ENCODE measurements at regions not wholly inside any gene's neighbourhood (a gene's known extent, or its start where the extent isn't known, plus 50 kb on each side); places are given as distances from the start of the nearest gene placed in this dataset.

DNA sequence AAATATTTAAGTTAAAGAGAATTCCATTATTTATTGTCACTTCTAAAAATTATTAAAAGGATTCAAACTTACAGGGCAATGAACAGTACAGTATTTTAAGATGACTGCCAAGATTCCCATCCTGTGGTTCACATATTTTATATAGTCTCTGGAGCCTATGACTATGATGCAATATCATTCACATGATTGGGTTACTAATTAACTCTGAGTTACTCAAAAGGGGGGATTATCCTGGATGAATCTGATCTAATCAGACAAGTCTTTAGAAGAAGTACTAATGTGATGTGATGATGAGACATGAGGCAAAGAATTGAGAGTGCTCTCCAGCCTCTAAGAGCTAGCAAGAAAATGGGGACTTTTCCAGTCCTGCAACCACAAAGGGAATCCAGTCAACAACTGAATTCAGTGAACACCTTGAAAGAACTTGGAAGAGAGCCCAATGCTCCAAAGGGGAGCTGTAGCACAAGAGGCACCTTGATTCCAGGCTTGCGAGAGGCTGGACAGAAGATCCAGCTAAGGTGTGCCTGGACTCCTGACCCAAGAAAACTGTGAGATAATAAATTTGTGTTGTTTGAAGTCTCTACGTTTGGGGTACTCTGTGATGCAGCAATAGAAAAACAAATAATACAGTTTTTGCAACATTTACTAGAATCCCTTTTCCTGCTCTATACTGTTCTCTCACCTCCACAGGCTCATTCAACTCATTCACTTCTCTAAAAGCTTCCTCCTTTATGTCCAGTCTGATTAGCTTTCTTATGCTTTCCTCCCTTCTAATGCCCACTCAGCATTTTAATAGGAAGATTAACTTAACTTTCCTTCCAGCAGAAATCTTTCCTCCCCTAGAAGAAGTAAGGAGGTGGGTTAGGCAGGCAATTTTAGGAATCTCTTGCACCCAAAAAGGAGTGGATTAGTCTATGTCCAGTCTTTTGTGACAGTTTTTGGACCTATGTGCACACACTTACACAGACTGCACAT is 133.8 kb upstream of the LCORL start:
- DNase-seq (ENCODE audit: extremely low read depth, low read depth): no peak
- TF ChIP-seq, protein P1, sequence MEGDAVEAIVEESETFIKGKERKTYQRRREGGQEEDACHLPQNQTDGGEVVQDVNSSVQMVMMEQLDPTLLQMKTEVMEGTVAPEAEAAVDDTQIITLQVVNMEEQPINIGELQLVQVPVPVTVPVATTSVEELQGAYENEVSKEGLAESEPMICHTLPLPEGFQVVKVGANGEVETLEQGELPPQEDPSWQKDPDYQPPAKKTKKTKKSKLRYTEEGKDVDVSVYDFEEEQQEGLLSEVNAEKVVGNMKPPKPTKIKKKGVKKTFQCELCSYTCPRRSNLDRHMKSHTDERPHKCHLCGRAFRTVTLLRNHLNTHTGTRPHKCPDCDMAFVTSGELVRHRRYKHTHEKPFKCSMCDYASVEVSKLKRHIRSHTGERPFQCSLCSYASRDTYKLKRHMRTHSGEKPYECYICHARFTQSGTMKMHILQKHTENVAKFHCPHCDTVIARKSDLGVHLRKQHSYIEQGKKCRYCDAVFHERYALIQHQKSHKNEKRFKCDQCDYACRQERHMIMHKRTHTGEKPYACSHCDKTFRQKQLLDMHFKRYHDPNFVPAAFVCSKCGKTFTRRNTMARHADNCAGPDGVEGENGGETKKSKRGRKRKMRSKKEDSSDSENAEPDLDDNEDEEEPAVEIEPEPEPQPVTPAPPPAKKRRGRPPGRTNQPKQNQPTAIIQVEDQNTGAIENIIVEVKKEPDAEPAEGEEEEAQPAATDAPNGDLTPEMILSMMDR (IDR thresholded peaks at IDR 0.05; ENCODE audit: low read depth, low read length): no peak

DNA sequence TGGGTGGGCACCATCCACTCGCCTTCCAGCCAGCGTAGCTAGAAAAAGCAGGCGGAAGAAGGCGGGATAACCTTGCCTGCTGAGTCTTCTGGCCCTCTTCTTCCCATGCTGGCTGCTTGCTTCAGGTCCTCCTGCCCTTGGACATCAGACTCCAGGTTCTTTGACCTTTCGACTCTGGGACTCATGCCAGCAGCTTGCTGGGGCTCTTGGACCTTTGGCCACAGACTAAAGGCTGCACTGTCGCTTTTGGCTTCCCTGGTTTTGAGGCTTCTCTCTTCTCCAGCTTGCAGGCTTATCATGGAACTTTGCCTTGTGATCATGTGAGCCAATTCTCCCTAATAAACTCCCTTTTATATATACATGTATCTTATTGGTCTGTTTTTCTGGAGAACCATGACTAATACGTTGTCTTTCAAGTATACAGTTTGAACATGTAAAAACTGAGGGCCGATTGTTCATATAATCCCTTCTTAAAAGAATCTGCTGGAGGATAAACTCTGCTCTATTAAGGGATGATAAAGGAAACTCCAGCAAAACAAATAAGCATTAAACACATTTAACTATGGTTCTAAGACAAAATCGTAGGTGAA is 116.6 kb upstream of the LCORL start:
- DNase-seq (ENCODE audit: extremely low read depth, low read depth): no peak

DNA sequence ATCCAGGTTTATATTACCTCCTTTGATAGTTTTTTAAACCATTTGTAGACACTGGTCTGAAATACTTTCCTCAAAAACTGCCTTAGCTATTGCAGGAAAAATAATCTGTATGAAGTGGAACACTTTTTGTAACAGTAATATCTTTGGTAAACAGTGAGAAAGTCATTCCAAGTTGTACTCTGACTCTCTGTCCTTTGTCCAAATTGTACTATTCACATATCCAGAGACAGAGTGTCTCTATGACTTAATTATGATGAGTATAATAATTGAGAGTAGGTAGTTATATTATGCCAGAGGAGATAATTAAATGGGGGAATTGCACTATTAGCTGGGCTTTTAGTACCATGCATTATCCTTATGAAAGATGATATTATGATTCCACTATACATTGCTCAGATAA is 112.6 kb upstream of the LCORL start:
- DNase-seq (ENCODE audit: extremely low read depth, low read depth): no peak
- TF ChIP-seq, protein P1 (IDR thresholded peaks at IDR 0.05; ENCODE audit: low read depth, low read length): no peak

More for the DNA sequence above, 116.6 kb upstream of the LCORL start:
- TF ChIP-seq, protein P1 (IDR thresholded peaks at IDR 0.05; ENCODE audit: low read depth, low read length): no peak

DNA sequence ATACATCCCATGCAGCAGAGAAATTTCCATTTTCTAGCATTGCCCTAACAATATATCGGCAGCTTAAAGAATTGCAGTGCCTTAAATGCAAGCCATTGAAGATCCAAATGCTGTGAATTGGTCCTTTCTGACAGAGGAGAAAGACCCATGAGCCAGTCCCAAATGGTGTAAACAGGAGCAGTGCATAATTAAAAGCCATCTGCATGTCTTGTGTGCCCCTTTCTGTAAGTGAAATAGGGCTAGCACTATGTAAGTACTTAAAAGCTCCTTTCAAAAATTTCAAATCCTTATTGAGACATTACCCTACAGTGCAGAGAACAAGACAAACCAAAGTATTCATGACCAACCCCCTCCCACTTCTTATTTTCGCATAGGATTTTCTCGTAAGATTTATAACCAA is 108.7 kb upstream of the LCORL start:
- no peak for DNase-seq (ENCODE audit: extremely low read depth, low read depth)
- TF ChIP-seq, protein P1 (IDR thresholded peaks at IDR 0.05; ENCODE audit: low read depth, low read length): no peak

DNA sequence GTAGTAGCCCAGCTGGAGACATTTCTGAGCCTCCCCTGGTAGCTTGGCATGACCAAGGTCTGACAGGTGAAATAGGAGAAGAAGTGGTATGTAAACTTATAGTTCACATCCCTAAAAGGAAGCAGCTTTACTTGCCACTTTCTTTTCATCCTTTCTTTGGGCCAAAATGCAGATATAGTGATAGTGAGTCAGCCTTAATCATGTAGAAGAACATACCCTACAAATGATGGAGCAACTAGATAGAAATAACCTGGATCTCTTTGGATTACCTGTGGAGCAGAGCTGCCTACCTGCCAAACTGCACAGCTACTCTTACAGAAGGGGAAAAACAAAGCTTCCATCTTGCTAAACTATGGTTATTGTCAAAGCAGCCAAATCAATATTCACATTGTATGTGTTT is 106.7 kb upstream of the LCORL start:
- no peak for DNase-seq (ENCODE audit: extremely low read depth, low read depth)
- TF ChIP-seq, protein P1 (IDR thresholded peaks at IDR 0.05; ENCODE audit: low read depth, low read length): no peak

DNA sequence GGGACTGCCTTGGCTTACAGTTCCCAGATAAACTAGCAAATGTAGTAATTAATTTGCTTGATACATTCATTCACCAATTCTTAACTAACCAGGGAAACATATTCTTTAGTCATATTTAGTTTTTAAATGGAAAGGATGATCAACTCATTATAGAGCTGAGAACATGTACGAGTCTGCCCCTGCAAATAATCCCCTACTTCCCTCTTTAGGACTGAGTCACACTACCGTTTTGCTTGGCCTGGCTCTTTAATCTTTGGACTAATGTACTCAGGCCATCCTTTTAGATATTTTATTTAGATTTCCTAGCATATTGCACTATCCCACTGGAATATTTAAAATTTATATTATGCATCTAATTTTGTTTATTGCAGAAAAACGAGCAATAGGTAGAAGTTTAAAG is 105.5 kb upstream of the LCORL start:
- TF ChIP-seq, protein P1 (IDR thresholded peaks at IDR 0.05; ENCODE audit: low read depth, low read length): no peak
- no peak for DNase-seq (ENCODE audit: extremely low read depth, low read depth)

DNA sequence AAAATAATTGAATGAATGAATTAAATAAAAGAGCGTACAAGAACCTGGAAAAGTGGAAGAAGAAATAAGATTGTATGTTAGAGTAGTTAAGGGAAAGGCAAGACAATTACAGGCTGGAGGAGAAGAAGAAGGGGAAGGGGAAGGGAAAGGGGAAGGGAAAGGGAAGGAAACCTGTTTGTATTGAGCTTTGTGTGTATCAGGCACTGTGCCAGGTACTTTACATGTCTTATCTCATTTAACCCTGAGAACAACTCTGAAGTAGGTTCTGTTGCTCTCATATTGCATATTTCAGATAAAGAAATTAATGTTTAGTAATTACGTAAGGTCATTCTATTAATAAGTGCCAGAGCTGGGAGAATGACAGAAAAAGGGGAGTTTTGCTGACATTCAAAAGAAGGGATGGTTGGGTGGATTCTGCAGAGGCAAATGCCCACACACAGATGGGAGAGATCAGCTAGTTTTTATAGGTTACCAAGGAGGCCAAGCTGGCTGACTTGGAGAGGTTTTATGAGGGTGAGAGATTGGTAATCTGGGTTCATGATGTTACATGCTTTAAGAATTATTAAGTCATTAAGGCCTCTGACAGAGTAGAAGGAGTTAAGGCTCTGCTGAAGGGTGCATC is 92.3 kb upstream of the LCORL start:
- DNase-seq (ENCODE audit: extremely low read depth, low read depth): no peak
- TF ChIP-seq, protein P1 (IDR thresholded peaks at IDR 0.05; ENCODE audit: low read depth, low read length): no peak

All from AG09319 (cell line).